Breast epithelium (tissue), 3 donors: ENCODE measurements at regions not wholly inside any gene's neighbourhood (a gene's known extent, or its start where the extent isn't known, plus 50 kb on each side); places are given as distances from the start of the nearest gene placed in this dataset.

Experiments
- CTCF ChIP-seq, 3 donors: fragments of 450-650 bp; IDR thresholded peaks; one replicate each; pipeline ENCODE4 v1.5.1; 2016 to 2017; ENCODE audit warnings: antibody characterized with exemption in 3 of 3, mild to moderate bottlenecking in 3 of 3, moderate library complexity in 3 of 3
- POLR2A ChIP-seq: fragments of 450-650 bp; IDR thresholded peaks from one replicate; pipeline ENCODE4 v1.6.1; 2016; ENCODE audit warnings: antibody characterized with exemption, mild to moderate bottlenecking, moderate library complexity

GRCh38 chr2:42928692-42929545 lies 136.5 kb upstream of the HAAO start:
- TF ChIP-seq CTCF (IDR thresholded peaks at IDR 0.05) (peak in 1 of 3 donors; percentile 9), POLR2A (no peak)
